ENCODE measurements at regions not wholly inside any gene's neighbourhood (a gene's known extent, or its start where the extent isn't known, plus 50 kb on each side); places are given as distances from the start of the nearest gene placed in this dataset.

DNA sequence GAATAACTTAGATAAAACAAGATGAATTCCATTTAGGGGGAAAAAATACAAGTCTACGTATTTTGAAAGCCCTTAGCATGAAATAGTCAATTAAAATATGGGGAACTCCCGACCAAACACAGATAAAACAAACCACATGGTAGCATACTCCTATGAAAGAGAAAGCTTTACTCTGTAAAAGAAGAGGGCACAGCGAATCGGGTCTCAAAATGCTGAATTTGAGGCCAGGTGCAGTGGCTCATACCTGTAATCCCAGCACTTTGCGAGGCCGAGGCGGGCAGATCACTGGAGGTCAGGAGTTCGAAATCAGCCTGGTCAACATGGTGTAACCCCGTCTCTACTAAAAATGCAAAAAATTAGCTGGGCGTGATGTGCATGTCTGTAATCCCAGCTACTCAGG, 116.9 kb upstream of the TIAM1 start:
- no peak overlapping the region for H3K27ac ChIP-seq (ENCODE audit: low read depth, low read length)
- no peaks in the 10 kb centered on the region for H3K79me2 ChIP-seq (ENCODE audit: control insufficient read depth, insufficient read depth, low read length, unreplicated experiment)
- no peaks in the 10 kb centered on the region for H3K27me3 ChIP-seq (ENCODE audit: insufficient read depth, low read length)
- H3K4me3 ChIP-seq (ENCODE audit: low read depth, low read length): no peak overlapping the region
- H3K36me3 ChIP-seq (ENCODE audit: insufficient read depth, low read length): no peaks in the 10 kb centered on the region
- no peak overlapping the region for H2AFZ ChIP-seq (ENCODE audit: low read length, unreplicated experiment)
- H3K4me1 ChIP-seq (ENCODE audit: control insufficient read depth, insufficient read depth, low read length, unreplicated experiment): no peaks in the 10 kb centered on the region

GRCh38 chr21:31459457-31459856, 115.4 kb upstream of the TIAM1 start:
- H3K27ac ChIP-seq (ENCODE audit: low read depth, low read length): no peak overlapping the region
- H2AFZ ChIP-seq (ENCODE audit: low read length, unreplicated experiment): no peak overlapping the region
- H3K27me3 ChIP-seq (ENCODE audit: insufficient read depth, low read length): no peaks in the 10 kb centered on the region
- no peaks in the 10 kb centered on the region for H3K36me3 ChIP-seq (ENCODE audit: insufficient read depth, low read length)
- H3K4me3 ChIP-seq (ENCODE audit: low read depth, low read length): no peak overlapping the region
- no peaks in the 10 kb centered on the region for H3K79me2 ChIP-seq (ENCODE audit: control insufficient read depth, insufficient read depth, low read length, unreplicated experiment)
- no peaks in the 10 kb centered on the region for H3K4me1 ChIP-seq (ENCODE audit: control insufficient read depth, insufficient read depth, low read length, unreplicated experiment)

DNA sequence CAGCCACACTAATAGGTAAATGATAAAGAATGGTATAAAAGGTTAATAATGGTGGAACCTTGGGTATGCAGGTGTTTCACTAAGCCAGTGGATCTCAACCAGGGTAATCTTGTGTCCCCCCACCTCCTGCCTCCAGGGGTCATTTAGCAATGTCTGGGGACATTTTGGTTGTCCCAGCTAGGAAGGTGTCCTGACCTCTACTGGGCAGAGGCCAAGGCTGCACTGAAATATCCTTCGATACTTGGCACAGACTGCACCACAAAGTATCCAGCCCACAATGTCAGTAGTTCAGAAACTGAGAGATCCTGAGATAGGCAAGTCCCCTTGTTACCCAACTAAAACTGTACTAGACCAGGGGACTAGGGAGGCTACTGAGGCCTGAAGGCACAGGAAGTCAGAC, 113.6 kb upstream of the TIAM1 start:
- H3K4me1 ChIP-seq (ENCODE audit: control insufficient read depth, insufficient read depth, low read length, unreplicated experiment): no peaks in the 10 kb centered on the region
- H3K79me2 ChIP-seq (ENCODE audit: control insufficient read depth, insufficient read depth, low read length, unreplicated experiment): no peaks in the 10 kb centered on the region
- H3K27ac ChIP-seq (ENCODE audit: low read depth, low read length): no peak overlapping the region
- H3K27me3 ChIP-seq (ENCODE audit: insufficient read depth, low read length): no peaks in the 10 kb centered on the region
- no peaks in the 10 kb centered on the region for H3K36me3 ChIP-seq (ENCODE audit: insufficient read depth, low read length)
- H2AFZ ChIP-seq (ENCODE audit: low read length, unreplicated experiment): no peak overlapping the region
- no peak overlapping the region for H3K4me3 ChIP-seq (ENCODE audit: low read depth, low read length)

- Histone ChIP-seq H3K36me3 (ENCODE audit: insufficient read depth, low read length) (no peaks in the 10 kb centered on the region), H2AFZ (ENCODE audit: low read length, unreplicated experiment) (no peak overlapping the region), H3K4me1 (ENCODE audit: control insufficient read depth, insufficient read depth, low read length, unreplicated experiment) (no peaks in the 10 kb centered on the region)
These were observed 112.1 kb upstream of the TIAM1 start for GRCh38 chr21:31456201-31456600.

DNA sequence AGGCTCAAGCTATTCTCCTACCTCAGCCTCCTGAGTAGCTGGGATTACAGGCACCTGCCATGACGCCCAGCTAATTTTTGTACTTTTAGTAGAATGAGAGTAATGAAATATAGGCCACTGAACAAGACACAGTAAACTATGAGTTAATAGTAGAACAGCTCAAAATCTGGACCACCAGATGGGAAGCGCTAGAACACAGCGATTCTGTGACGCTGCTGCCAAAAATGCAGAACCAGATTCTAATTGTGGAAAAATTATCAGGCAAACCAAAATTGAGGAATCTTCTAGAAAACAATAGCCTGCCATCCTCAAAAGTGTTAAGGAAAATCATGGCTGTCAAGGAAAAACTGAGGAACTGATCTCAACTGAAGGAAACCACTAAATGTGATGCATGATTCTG, 111.4 kb upstream of the TIAM1 start:
- no peaks in the 10 kb centered on the region for H3K27me3 ChIP-seq (ENCODE audit: insufficient read depth, low read length)
- H3K4me3 ChIP-seq (ENCODE audit: low read depth, low read length): no peak overlapping the region
- H3K79me2 ChIP-seq (ENCODE audit: control insufficient read depth, insufficient read depth, low read length, unreplicated experiment): no peaks in the 10 kb centered on the region
- no peak overlapping the region for H2AFZ ChIP-seq (ENCODE audit: low read length, unreplicated experiment)
- H3K4me1 ChIP-seq (ENCODE audit: control insufficient read depth, insufficient read depth, low read length, unreplicated experiment): no peaks in the 10 kb centered on the region
- H3K36me3 ChIP-seq (ENCODE audit: insufficient read depth, low read length): no peaks in the 10 kb centered on the region
- no peak overlapping the region for H3K27ac ChIP-seq (ENCODE audit: low read depth, low read length)

More at GRCh38 chr21:31456201-31456600, 112.1 kb upstream of the TIAM1 start:
- Histone ChIP-seq H3K79me2 (ENCODE audit: control insufficient read depth, insufficient read depth, low read length, unreplicated experiment) (no peaks in the 10 kb centered on the region), H3K4me3 (ENCODE audit: low read depth, low read length) (no peak overlapping the region), H3K27me3 (ENCODE audit: insufficient read depth, low read length) (no peaks in the 10 kb centered on the region), H3K27ac (ENCODE audit: low read depth, low read length) (no peak overlapping the region)

- Histone ChIP-seq H3K36me3 (ENCODE audit: insufficient read depth, low read length) (no peaks in the 10 kb centered on the region), H3K79me2 (ENCODE audit: control insufficient read depth, insufficient read depth, low read length, unreplicated experiment) (no peaks in the 10 kb centered on the region), H3K27ac (ENCODE audit: low read depth, low read length) (no peak overlapping the region), H3K27me3 (ENCODE audit: insufficient read depth, low read length) (no peaks in the 10 kb centered on the region), H3K4me1 (ENCODE audit: control insufficient read depth, insufficient read depth, low read length, unreplicated experiment) (no peaks in the 10 kb centered on the region), H2AFZ (ENCODE audit: low read length, unreplicated experiment) (no peak overlapping the region), H3K4me3 (ENCODE audit: low read depth, low read length) (no peak overlapping the region)
These were observed 106.9 kb upstream of the TIAM1 start for GRCh38 chr21:31450980-31451379.

DNA sequence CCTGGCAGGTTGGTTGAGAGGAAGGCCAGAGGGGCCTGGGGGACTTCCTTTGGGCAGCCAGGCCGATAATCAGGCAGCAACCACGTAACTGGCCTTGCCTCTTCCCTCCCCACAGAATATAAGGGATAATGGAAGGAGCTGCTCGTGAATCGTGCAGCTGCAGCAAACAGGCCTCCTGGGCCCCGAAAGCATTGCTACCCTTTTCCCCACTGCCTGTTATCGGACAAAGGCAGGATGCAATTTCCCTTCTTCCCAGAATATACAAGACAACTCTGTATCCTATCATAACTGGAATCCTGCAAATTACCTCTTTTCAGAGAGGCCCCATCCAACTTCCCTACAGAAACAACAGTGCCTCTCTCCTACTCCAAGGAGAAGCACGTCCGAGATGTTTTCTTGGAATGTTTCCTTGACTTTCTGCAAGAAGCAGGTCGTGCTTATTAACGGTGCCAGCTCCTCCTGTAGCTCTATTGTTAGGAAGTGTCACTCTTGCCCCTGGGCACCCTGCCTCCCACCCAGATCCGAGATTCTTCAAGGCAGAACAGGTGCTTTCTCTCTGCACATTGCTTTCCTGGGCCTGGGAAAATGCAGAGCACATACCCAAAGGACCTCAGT, 106.0 kb upstream of the TIAM1 start:
- Histone ChIP-seq H3K4me1 (ENCODE audit: control insufficient read depth, insufficient read depth, low read length, unreplicated experiment) (no peaks in the 10 kb centered on the region), H2AFZ (ENCODE audit: low read length, unreplicated experiment) (no peak overlapping the region), H3K36me3 (ENCODE audit: insufficient read depth, low read length) (no peaks in the 10 kb centered on the region), H3K4me3 (ENCODE audit: low read depth, low read length) (no peak overlapping the region), H3K27me3 (ENCODE audit: insufficient read depth, low read length) (no peaks in the 10 kb centered on the region), H3K79me2 (ENCODE audit: control insufficient read depth, insufficient read depth, low read length, unreplicated experiment) (no peaks in the 10 kb centered on the region), H3K27ac (ENCODE audit: low read depth, low read length) (no peak overlapping the region)

DNA sequence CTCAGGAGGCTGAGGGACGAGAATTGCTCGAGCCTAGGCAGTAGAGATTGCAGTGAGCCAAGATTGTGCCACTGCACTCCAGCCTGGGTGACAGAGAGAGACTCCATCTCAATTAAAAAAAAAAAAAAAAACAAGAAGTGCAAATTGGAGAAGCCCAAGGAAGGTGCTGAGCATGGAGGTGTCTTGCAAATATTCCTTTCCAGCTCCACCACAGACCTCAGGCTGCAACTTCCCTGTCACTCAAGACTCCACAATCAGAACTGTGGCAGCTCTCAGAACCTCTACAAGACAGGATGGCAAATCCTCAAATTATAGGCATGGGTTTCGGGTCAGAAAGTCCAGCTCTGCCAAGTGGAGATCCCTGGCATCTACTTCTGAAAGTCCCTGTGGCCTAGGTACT, 104.4 kb upstream of the TIAM1 start:
- H3K79me2 ChIP-seq (ENCODE audit: control insufficient read depth, insufficient read depth, low read length, unreplicated experiment): no peaks in the 10 kb centered on the region
- no peak overlapping the region for H3K4me3 ChIP-seq (ENCODE audit: low read depth, low read length)
- H3K36me3 ChIP-seq (ENCODE audit: insufficient read depth, low read length): no peaks in the 10 kb centered on the region
- no peak overlapping the region for H3K27ac ChIP-seq (ENCODE audit: low read depth, low read length)
- H2AFZ ChIP-seq (ENCODE audit: low read length, unreplicated experiment): no peak overlapping the region
- H3K4me1 ChIP-seq (ENCODE audit: control insufficient read depth, insufficient read depth, low read length, unreplicated experiment): peaks cover 11% of the 10 kb centered on the region
- H3K27me3 ChIP-seq (ENCODE audit: insufficient read depth, low read length): no peaks in the 10 kb centered on the region

GRCh38 chr21:31447505-31447904, 103.4 kb upstream of the TIAM1 start:
- H3K27ac ChIP-seq (ENCODE audit: low read depth, low read length): no peak overlapping the region
- no peaks in the 10 kb centered on the region for H3K36me3 ChIP-seq (ENCODE audit: insufficient read depth, low read length)
- peaks cover 13% of the 10 kb centered on the region for H3K4me1 ChIP-seq (ENCODE audit: control insufficient read depth, insufficient read depth, low read length, unreplicated experiment)
- H3K27me3 ChIP-seq (ENCODE audit: insufficient read depth, low read length): no peaks in the 10 kb centered on the region
- H3K79me2 ChIP-seq (ENCODE audit: control insufficient read depth, insufficient read depth, low read length, unreplicated experiment): no peaks in the 10 kb centered on the region
- no peak overlapping the region for H2AFZ ChIP-seq (ENCODE audit: low read length, unreplicated experiment)
- no peak overlapping the region for H3K4me3 ChIP-seq (ENCODE audit: low read depth, low read length)

DNA sequence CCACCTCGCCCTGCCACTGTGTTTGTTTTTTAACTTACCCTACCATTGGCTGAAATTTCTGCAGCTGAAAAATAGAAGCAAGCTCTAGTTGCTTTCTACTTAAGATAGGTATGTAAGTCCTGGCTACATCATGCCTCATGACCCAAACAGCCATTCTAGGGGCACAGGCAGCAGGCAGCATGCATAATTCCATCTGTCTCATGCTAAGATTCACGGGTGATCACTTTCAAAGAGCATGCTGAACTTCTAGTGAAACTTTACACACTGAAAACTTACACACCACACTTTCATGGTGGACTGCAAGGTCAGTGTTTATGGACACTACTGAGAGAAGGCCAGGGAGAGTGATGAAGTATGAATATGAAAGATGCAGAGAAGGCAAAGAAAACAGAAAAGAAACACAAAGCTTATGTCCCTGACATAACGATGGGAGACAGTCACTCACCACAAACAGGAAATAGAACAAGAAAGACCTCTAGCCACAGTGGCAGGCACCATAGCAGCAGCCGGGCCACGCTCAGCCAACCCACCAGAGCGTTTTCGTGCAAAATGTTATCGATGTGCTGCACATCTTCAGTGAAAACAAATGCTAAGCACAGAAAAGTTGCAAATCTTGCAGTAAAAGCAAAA, 102.3 kb upstream of the TIAM1 start:
- H3K27ac ChIP-seq (ENCODE audit: low read depth, low read length): no peak overlapping the region
- no peak overlapping the region for H2AFZ ChIP-seq (ENCODE audit: low read length, unreplicated experiment)
- H3K4me1 ChIP-seq (ENCODE audit: control insufficient read depth, insufficient read depth, low read length, unreplicated experiment): peaks cover 13% of the 10 kb centered on the region
- no peaks in the 10 kb centered on the region for H3K27me3 ChIP-seq (ENCODE audit: insufficient read depth, low read length)
- no peaks in the 10 kb centered on the region for H3K36me3 ChIP-seq (ENCODE audit: insufficient read depth, low read length)
- no peak overlapping the region for H3K4me3 ChIP-seq (ENCODE audit: low read depth, low read length)
- no peaks in the 10 kb centered on the region for H3K79me2 ChIP-seq (ENCODE audit: control insufficient read depth, insufficient read depth, low read length, unreplicated experiment)

DNA sequence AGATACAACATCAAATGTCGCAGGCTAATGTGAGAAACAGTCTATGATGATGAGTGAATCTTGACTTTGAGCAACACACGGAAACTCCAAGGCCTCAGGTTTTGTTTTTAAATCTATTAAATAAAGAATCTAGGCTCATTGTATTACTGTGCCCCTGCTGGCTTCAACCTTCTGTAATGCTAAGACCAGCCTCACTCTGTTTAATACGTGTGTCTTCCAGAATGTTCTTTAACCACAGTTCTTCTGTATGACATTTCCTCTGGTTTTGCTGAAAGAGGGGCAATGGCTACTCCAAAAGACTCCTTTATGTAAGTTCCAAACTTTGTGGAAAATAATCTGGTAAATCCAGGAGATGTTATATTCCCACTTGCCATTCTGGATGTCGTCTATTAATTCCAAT, 101.1 kb upstream of the TIAM1 start:
- H3K27ac ChIP-seq (ENCODE audit: low read depth, low read length): no peak overlapping the region

More for the DNA sequence above, 101.1 kb upstream of the TIAM1 start:
- no peaks in the 10 kb centered on the region for H3K79me2 ChIP-seq (ENCODE audit: control insufficient read depth, insufficient read depth, low read length, unreplicated experiment)
- H3K4me3 ChIP-seq (ENCODE audit: low read depth, low read length): no peak overlapping the region
- peaks cover 13% of the 10 kb centered on the region for H3K4me1 ChIP-seq (ENCODE audit: control insufficient read depth, insufficient read depth, low read length, unreplicated experiment)
- H3K27me3 ChIP-seq (ENCODE audit: insufficient read depth, low read length): no peaks in the 10 kb centered on the region
- no peaks in the 10 kb centered on the region for H3K36me3 ChIP-seq (ENCODE audit: insufficient read depth, low read length)
- H2AFZ ChIP-seq (ENCODE audit: low read length, unreplicated experiment): no peak overlapping the region

Measured in ACC112 (cell line).